DOHH2 (cell line): ENCODE measurements at regions not wholly inside any gene's neighbourhood (a gene's known extent, or its start where the extent isn't known, plus 50 kb on each side); places are given as distances from the start of the nearest gene placed in this dataset.

ENCODE experiments used
- H3F3A ChIP-seq: fragments of 200-600 bp; sonication (generic), shearing (Covaris generic); 2 replicates; pipeline ENCODE4 v1.6.0; 2016; ENCODE audit warnings: antibody characterized with exemption, mild to moderate bottlenecking; ENCODE audit not compliant: control insufficient read depth, insufficient read depth
- H3K27ac ChIP-seq: fragments of 200-600 bp; sonication (generic); 2 replicates; pipeline ENCODE4 v1.5.1; 2014; ENCODE audit warnings: low read depth, mild to moderate bottlenecking, low read length, moderate library complexity
- H3K27me3 ChIP-seq: fragments of 200-600 bp; sonication (generic); 2 replicates; pipeline ENCODE4 v1.6.1; 2014; ENCODE audit warnings: mild to moderate bottlenecking, low read length, mixed read lengths; ENCODE audit not compliant: control insufficient read depth
- H3K36me3 ChIP-seq: fragments of 200-600 bp; sonication (generic); 2 replicates; pipeline ENCODE4 v1.6.1; 2014; ENCODE audit warnings: mild to moderate bottlenecking, low read length, moderate library complexity, mixed read lengths; ENCODE audit not compliant: control insufficient read depth
- H3K4me1 ChIP-seq: fragments of 200-600 bp; sonication (generic); 2 replicates; pipeline ENCODE4 v1.6.1; 2014; ENCODE audit warnings: mild to moderate bottlenecking, low read length, mixed read lengths; ENCODE audit not compliant: control insufficient read depth
- H3K4me2 ChIP-seq: fragments of 200-600 bp; sonication (generic); 2 replicates; pipeline ENCODE4 v1.6.0; 2014; ENCODE audit warnings: mild to moderate bottlenecking, low read length, moderate library complexity
- H3K4me3 ChIP-seq: fragments of 200-600 bp; sonication (generic); 2 replicates; pipeline ENCODE4 v1.5.1; 2014; ENCODE audit warnings: mild to moderate bottlenecking, low read length, mixed read lengths
- H3K79me2 ChIP-seq: fragments of 200-600 bp; sonication (generic); 2 replicates; pipeline ENCODE4 v1.6.1; 2014; ENCODE audit warnings: mild to moderate bottlenecking, low read length, mixed read lengths; ENCODE audit not compliant: control insufficient read depth
- H3K9me2 ChIP-seq: fragments of 200-600 bp; sonication (generic); replicated peaks from 2 replicates; pipeline ENCODE4 v1.6.1; 2014; ENCODE audit warnings: mild to moderate bottlenecking, low read length, mixed read lengths; ENCODE audit not compliant: control insufficient read depth
- H3K9me3 ChIP-seq: fragments of 200-600 bp; sonication (generic); 2 replicates; pipeline ENCODE4 v1.6.1; 2014; ENCODE audit warnings: antibody characterized with exemption, low read length, mixed read lengths; ENCODE audit not compliant: control insufficient read depth, insufficient read depth
- H4K20me1 ChIP-seq: fragments of 200-600 bp; sonication (generic); 2 replicates; pipeline ENCODE4 v1.6.0; 2014; ENCODE audit warnings: low read depth, mild to moderate bottlenecking, antibody characterized with exemption, low read length, moderate library complexity; ENCODE audit not compliant: control insufficient read depth, insufficient read depth
- EZH2phosphoT487 ChIP-seq: fragments of 200-600 bp; sonication (generic); IDR thresholded peaks from 2 replicates; pipeline ENCODE4 v1.6.1; 2017; ENCODE audit warnings: borderline replicate concordance, mild to moderate bottlenecking, antibody characterized with exemption, low read length, moderate library complexity, mixed read lengths
- TF ChIP-seq, protein P1 (sequence below): fragments of 200-600 bp; sonication (generic); IDR thresholded peaks from one replicate; pipeline ENCODE4 v1.5.1; 2014; ENCODE audit warnings: antibody characterized with exemption, mild to moderate bottlenecking, low read depth, low read length; ENCODE audit not compliant: poor library complexity, severe bottlenecking

DNA sequence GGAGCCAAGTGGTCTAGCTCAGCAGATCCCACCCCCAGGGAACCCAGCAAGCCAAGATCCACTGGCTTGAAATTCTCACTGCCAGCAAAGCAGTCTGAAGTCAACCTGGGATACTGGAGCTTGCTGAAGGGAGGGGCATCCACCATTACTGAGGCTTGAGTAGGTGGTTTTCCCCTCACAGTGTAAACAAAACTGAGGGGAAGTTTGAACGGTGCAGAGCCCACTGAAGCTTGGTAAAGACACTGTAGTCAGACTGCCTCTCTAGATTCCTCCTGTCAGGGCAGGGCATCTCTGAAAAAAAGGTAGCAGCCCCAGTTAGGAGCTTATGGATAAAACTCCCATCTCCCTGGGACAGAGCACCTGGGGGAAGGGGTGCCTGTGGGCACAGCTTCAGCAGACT lies 819.5 kb upstream of the EPHA7 start:
- TF ChIP-seq, protein P1, sequence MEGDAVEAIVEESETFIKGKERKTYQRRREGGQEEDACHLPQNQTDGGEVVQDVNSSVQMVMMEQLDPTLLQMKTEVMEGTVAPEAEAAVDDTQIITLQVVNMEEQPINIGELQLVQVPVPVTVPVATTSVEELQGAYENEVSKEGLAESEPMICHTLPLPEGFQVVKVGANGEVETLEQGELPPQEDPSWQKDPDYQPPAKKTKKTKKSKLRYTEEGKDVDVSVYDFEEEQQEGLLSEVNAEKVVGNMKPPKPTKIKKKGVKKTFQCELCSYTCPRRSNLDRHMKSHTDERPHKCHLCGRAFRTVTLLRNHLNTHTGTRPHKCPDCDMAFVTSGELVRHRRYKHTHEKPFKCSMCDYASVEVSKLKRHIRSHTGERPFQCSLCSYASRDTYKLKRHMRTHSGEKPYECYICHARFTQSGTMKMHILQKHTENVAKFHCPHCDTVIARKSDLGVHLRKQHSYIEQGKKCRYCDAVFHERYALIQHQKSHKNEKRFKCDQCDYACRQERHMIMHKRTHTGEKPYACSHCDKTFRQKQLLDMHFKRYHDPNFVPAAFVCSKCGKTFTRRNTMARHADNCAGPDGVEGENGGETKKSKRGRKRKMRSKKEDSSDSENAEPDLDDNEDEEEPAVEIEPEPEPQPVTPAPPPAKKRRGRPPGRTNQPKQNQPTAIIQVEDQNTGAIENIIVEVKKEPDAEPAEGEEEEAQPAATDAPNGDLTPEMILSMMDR, result no peak
- no peak for TF ChIP-seq EZH2phosphoT487
- no peaks in the 10 kb centered on the region for H3K79me2 ChIP-seq

GRCh38 chr6:94227741-94228140 lies 808.4 kb upstream of the EPHA7 start:
- no peak overlapping the region for H3K27ac ChIP-seq
- no peaks in the 10 kb centered on the region for H3K27me3 ChIP-seq
- no peaks in the 10 kb centered on the region for H3K9me2 ChIP-seq
- no peaks in the 10 kb centered on the region for H4K20me1 ChIP-seq
- TF ChIP-seq, protein P1, result no peak
- TF ChIP-seq EZH2phosphoT487, result no peak
- H3K4me2 ChIP-seq, result no peak overlapping the region
- no peaks in the 10 kb centered on the region for H3K9me3 ChIP-seq
- H3K79me2 ChIP-seq, result no peaks in the 10 kb centered on the region
- no peaks in the 10 kb centered on the region for H3K36me3 ChIP-seq
- H3K4me3 ChIP-seq, result no peak overlapping the region
- H3F3A ChIP-seq, result no peaks in the 10 kb centered on the region
- H3K4me1 ChIP-seq, result no peaks in the 10 kb centered on the region

More for the DNA sequence above, 819.5 kb upstream of the EPHA7 start:
- no peak overlapping the region for H3K4me2 ChIP-seq
- no peaks in the 10 kb centered on the region for H3K27me3 ChIP-seq
- no peaks in the 10 kb centered on the region for H3F3A ChIP-seq
- H3K4me3 ChIP-seq, result no peak overlapping the region
- H3K27ac ChIP-seq, result no peak overlapping the region
- H3K9me2 ChIP-seq, result no peaks in the 10 kb centered on the region
- no peaks in the 10 kb centered on the region for H3K36me3 ChIP-seq
- H4K20me1 ChIP-seq, result no peaks in the 10 kb centered on the region
- no peaks in the 10 kb centered on the region for H3K4me1 ChIP-seq
- H3K9me3 ChIP-seq, result no peaks in the 10 kb centered on the region

GRCh38 chr6:94217836-94218235 lies 798.5 kb upstream of the EPHA7 start:
- Histone ChIP-seq H3F3A (no peaks in the 10 kb centered on the region), H3K9me2 (no peaks in the 10 kb centered on the region), H3K79me2 (no peaks in the 10 kb centered on the region), H3K36me3 (no peaks in the 10 kb centered on the region), H3K4me1 (no peaks in the 10 kb centered on the region), H3K9me3 (no peaks in the 10 kb centered on the region), H3K4me2 (no peak overlapping the region), H3K4me3 (no peak overlapping the region), H4K20me1 (no peaks in the 10 kb centered on the region), H3K27me3 (no peaks in the 10 kb centered on the region), H3K27ac (no peak overlapping the region)
- TF ChIP-seq EZH2phosphoT487, result no peak
- TF ChIP-seq, protein P1, result no peak

DNA sequence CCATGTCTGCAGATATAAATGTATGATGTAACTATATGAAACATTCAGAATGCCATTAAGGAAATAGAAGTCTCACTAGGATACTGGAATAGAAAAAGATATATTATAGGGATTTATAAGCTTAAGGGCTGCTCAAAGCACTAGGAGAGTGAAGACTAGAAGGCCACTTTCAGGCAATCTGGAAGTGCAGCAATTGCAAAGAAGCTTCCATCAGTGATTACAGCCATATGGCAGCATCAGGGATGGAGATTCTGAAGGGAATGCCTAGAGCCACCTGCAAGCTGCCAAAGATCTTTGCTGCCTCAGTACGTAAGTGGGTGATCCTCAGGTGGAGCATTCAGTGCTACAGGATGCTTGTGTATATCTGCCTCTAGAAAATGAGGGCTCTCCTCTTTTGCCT lies 796.2 kb upstream of the EPHA7 start:
- no peaks in the 10 kb centered on the region for H3K27me3 ChIP-seq
- H3F3A ChIP-seq, result no peaks in the 10 kb centered on the region
- no peak overlapping the region for H3K27ac ChIP-seq
- H3K4me3 ChIP-seq, result no peak overlapping the region
- H4K20me1 ChIP-seq, result no peaks in the 10 kb centered on the region
- H3K79me2 ChIP-seq, result no peaks in the 10 kb centered on the region
- H3K4me2 ChIP-seq, result no peak overlapping the region
- H3K9me2 ChIP-seq, result no peaks in the 10 kb centered on the region
- TF ChIP-seq, protein P1, result no peak
- no peak for TF ChIP-seq EZH2phosphoT487
- H3K4me1 ChIP-seq, result no peaks in the 10 kb centered on the region
- no peaks in the 10 kb centered on the region for H3K9me3 ChIP-seq
- H3K36me3 ChIP-seq, result no peaks in the 10 kb centered on the region
